Mammary epithelial cell (primary cell): ENCODE measurements at regions not wholly inside any gene's neighbourhood (a gene's known extent, or its start where the extent isn't known, plus 50 kb on each side); places are given as distances from the start of the nearest gene placed in this dataset.

Experiments used
- EZH2 ChIP-seq: IDR thresholded peaks from 2 replicates; pipeline ENCODE4 v1.6.1; 2012; ENCODE audit warnings: low read length, inconsistent platforms, borderline replicate concordance
- TF ChIP-seq, protein P1 (sequence below), 2 donors: IDR thresholded peaks in 1 of 2; conservative IDR thresholded peaks in 1 of 2; 2 replicates each; pipeline ENCODE4 v1.5.1; 2011 to 2012; ENCODE audit warnings: inconsistent platforms in 2 of 2, low read length in 2 of 2, mild to moderate bottlenecking in 2 of 2, control low read depth in 1 of 2, low read depth in 1 of 2; ENCODE audit not compliant: insufficient read depth in 1 of 2; ENCODE audit errors: extremely low read depth in 1 of 2

DNA sequence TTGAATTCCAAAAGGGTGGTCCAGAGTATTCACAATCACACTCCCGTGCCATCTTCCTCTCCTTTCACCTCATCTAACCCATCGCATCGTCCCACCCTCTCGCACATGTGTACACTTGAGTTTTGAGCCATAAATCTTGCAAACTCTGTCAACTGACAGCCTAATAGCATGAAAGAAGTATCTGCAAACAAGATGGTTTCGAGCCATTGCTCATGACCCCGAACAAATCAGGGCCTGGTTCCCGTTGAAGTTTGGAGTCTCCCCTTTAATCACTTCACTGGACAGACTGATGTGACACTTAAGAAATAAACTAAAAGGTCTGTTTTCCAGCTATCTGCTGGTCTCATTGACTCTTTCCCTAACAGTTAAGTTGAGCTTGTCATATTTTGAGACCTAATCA, 223.6 kb upstream of the SOX5 start:
- TF ChIP-seq, protein P1, sequence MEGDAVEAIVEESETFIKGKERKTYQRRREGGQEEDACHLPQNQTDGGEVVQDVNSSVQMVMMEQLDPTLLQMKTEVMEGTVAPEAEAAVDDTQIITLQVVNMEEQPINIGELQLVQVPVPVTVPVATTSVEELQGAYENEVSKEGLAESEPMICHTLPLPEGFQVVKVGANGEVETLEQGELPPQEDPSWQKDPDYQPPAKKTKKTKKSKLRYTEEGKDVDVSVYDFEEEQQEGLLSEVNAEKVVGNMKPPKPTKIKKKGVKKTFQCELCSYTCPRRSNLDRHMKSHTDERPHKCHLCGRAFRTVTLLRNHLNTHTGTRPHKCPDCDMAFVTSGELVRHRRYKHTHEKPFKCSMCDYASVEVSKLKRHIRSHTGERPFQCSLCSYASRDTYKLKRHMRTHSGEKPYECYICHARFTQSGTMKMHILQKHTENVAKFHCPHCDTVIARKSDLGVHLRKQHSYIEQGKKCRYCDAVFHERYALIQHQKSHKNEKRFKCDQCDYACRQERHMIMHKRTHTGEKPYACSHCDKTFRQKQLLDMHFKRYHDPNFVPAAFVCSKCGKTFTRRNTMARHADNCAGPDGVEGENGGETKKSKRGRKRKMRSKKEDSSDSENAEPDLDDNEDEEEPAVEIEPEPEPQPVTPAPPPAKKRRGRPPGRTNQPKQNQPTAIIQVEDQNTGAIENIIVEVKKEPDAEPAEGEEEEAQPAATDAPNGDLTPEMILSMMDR (conservative IDR thresholded peaks at IDR 0.05 in 1 of 2, IDR thresholded peaks at IDR 0.05 in 1 of 2; ENCODE audit: extremely low read depth in 1 of 2, insufficient read depth in 1 of 2, low read depth in 1 of 2, low read length in 2 of 2), result no peak
- TF ChIP-seq EZH2, result no peak
